Fibroblast of mammary gland (primary cell): ENCODE measurements at regions not wholly inside any gene's neighbourhood (a gene's known extent, or its start where the extent isn't known, plus 50 kb on each side); places are given as distances from the start of the nearest gene placed in this dataset.

ENCODE experiments used
- DNase-seq: peaks from one replicate; pipeline ENCODE4 v3.0.0-alpha.2; 2010; ENCODE audit warnings: low read depth
- H3K4me3 ChIP-seq: 2 replicates; pipeline ENCODE4 v1.5.1; 2011; ENCODE audit warnings: low read depth, mild to moderate bottlenecking, low read length, moderate library complexity; ENCODE audit not compliant: control insufficient read depth
- TF ChIP-seq, protein P1 (sequence below): conservative IDR thresholded peaks from 2 replicates; pipeline ENCODE4 v1.5.1; 2011; ENCODE audit warnings: low read depth, low read length, inconsistent platforms; ENCODE audit not compliant: control insufficient read depth, insufficient read depth

DNA sequence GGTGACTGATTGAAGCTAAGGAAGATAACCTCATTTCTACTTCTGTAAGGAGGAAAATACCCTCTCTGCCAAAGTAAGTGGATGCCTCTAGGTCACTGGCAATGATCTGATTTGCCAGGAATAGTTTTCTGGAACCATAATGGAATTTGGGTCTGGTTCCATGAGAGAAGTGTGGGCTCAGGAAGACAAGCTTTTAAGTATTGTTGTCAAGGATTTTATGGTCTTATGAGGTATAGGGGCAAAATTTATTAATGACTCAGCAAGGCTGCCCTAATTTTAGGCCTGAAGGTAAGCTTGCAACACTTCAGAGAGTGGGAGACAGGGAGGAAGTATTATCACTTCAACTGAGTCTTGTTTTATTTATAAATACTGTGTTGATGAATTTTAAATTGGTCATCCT lies 322.6 kb upstream of the ACTBL2 start:
- no peak overlapping the region for H3K4me3 ChIP-seq
- TF ChIP-seq, protein P1, sequence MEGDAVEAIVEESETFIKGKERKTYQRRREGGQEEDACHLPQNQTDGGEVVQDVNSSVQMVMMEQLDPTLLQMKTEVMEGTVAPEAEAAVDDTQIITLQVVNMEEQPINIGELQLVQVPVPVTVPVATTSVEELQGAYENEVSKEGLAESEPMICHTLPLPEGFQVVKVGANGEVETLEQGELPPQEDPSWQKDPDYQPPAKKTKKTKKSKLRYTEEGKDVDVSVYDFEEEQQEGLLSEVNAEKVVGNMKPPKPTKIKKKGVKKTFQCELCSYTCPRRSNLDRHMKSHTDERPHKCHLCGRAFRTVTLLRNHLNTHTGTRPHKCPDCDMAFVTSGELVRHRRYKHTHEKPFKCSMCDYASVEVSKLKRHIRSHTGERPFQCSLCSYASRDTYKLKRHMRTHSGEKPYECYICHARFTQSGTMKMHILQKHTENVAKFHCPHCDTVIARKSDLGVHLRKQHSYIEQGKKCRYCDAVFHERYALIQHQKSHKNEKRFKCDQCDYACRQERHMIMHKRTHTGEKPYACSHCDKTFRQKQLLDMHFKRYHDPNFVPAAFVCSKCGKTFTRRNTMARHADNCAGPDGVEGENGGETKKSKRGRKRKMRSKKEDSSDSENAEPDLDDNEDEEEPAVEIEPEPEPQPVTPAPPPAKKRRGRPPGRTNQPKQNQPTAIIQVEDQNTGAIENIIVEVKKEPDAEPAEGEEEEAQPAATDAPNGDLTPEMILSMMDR: no peak
- DNase-seq: no peak

DNA sequence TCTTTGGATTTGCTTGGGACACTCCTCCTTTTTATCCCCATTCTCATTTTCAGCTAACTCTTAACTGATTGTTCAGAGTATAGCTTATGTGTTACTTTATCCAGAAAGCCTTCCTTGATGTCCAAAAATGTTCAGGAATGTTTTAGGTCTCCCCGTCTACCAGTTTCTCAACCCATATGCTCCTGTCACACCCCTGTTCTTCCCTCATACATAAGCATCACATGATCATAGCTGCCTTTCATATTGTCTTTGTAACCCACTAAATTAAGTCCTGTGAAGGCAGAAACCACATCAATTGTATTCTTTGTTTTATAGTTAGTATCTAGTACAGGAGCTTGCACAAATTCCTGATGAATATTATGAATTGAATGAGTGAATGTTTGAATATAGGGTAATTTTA lies 321.9 kb upstream of the ACTBL2 start:
- H3K4me3 ChIP-seq: no peak overlapping the region
- TF ChIP-seq, protein P1: no peak
- DNase-seq: no peak

DNA sequence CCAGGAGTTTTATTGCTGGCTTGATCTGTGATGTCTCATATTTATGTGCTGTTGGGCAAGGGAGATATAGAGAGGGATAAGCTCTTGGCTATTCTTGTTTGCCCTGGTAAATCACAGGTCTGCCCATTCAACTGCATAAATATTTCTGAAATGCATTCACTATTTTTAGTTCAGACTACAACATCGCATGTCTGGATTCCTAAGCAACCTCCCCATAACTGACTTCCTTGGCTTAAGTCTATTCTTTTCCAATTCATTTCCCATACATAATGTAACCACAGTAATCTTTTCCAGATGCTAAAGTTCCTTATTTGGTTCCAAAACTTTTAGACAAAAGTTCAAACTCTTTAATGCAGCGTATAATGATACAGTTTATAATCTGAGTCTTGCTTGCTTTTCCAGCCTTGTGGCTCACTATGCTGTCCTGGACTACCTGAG lies 321.4 kb upstream of the ACTBL2 start:
- TF ChIP-seq, protein P1: no peak
- no peak overlapping the region for H3K4me3 ChIP-seq
- DNase-seq: peak; percentile 77

DNA sequence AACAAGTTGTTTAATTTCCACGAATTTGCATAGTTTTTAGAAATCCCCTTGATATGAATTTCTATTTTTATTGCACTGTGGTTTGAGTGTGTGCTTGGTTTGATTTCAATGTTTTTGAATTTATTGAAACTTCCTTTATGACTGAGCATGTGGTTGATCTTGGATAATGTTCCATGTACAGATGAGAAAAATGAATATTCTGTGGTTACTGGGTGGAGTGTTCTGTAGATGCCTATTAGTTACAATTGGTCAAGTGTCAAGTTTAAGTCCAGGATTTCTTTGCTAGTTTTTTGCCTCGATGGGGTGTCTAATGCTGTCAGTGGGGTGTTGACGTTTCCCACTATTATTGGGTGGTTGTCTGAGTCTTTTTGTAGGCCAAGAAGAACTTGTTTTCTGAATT lies 319.5 kb upstream of the ACTBL2 start:
- DNase-seq: no peak
- TF ChIP-seq, protein P1: no peak
- H3K4me3 ChIP-seq: no peak overlapping the region

DNA sequence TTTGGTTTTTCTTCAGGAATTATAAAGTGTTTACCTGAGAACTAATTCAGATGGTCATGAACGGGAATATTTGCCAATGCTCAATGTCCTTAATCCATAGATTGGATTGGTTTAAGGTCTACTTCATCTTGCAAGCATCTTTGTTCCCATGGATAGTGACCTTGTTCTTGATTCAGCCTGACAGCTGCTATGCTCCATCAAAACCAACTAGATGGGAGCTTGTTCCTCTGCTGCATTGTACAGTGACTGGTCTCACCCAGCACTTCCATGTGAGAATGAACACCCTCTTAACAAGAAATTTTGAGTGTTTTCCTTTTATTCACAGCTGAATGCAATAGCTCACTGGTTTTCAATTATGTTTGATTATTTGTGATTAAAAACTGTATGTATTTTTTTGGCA lies 312.6 kb upstream of the ACTBL2 start:
- no peak for DNase-seq
- TF ChIP-seq, protein P1: no peak
- no peak overlapping the region for H3K4me3 ChIP-seq

DNA sequence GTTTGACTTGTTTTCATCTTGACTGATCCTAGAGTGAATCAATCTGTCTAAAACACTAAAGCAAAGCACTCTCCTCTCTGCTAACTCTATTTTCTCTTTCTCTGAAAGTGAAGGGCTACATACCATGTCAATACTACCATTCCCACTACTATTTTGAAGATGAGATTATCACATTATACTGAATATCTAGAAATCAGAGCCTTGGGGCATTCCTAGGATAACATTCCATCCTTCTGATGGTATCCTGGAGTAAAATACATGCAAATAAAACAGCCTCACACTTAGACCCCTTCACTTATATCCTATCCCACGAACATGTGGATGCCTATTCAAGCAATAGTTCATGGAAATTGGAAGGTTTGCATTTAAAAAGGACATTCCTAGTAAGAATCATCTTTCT lies 309.3 kb upstream of the ACTBL2 start:
- TF ChIP-seq, protein P1: no peak
- H3K4me3 ChIP-seq: no peak overlapping the region
- DNase-seq: no peak

DNA sequence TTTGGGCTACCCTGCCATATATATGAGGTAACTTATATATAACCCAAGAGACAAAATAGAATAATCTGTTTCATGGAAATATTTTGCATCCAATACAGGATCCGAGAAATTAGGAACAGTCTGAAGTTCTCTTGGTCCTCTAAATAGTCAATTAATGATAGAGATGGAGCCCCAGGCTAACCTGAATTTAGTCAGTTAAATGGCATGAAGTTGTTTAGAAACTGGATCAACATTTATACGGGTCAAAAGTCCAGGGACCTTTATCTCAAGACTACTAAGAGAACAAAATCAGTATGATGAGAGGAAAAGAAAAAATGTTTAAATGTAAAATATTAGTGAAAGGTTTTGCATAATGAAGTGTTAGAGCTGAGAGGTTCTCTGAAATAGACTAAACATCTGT lies 303.3 kb upstream of the ACTBL2 start:
- H3K4me3 ChIP-seq: no peak overlapping the region
- no peak for DNase-seq
- TF ChIP-seq, protein P1: no peak
